ENCODE measurements at regions not wholly inside any gene's neighbourhood (a gene's known extent, or its start where the extent isn't known, plus 50 kb on each side); places are given as distances from the start of the nearest gene placed in this dataset.

DNA sequence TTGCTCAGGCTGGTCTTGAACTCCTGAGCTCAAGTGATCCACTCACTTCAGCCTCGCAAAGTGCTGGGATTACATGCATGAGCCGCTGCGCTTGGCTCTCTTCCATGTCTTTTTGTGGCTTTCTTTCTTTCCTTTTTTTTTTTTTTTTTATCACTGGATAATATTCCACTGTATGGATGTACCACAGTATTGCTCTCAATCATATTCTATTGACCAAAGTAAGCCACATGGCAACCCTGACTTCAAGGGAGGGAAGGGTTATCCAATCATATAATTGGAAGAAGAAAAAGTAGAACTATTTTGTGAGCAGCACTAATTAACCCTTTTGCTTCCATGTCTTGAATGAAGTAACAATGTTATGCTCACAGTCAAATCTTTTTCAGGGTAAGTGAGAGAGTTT lies 307.0 kb upstream of the RASGRP1 start:
- TF ChIP-seq, protein P1, sequence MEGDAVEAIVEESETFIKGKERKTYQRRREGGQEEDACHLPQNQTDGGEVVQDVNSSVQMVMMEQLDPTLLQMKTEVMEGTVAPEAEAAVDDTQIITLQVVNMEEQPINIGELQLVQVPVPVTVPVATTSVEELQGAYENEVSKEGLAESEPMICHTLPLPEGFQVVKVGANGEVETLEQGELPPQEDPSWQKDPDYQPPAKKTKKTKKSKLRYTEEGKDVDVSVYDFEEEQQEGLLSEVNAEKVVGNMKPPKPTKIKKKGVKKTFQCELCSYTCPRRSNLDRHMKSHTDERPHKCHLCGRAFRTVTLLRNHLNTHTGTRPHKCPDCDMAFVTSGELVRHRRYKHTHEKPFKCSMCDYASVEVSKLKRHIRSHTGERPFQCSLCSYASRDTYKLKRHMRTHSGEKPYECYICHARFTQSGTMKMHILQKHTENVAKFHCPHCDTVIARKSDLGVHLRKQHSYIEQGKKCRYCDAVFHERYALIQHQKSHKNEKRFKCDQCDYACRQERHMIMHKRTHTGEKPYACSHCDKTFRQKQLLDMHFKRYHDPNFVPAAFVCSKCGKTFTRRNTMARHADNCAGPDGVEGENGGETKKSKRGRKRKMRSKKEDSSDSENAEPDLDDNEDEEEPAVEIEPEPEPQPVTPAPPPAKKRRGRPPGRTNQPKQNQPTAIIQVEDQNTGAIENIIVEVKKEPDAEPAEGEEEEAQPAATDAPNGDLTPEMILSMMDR (IDR thresholded peaks at IDR 0.05; ENCODE audit: low read depth, low read length): no peak
- no peak for TF ChIP-seq EZH2phosphoT487 (IDR thresholded peaks at IDR 0.05; ENCODE audit: low read depth)

Measured in OCI-LY3 (cell line).